ENCODE measurements at regions not wholly inside any gene's neighbourhood (a gene's known extent, or its start where the extent isn't known, plus 50 kb on each side); places are given as distances from the start of the nearest gene placed in this dataset.

- no peak overlapping the region for H3K4me3 ChIP-seq (ENCODE audit: low read depth, low read length)
- DNase-seq (ENCODE audit: low read depth): no peak
- no peaks in the 10 kb centered on the region for H3K36me3 ChIP-seq (ENCODE audit: control insufficient read depth, insufficient read depth, low read length)
- no peaks in the 10 kb centered on the region; the same call in 1 of the 2 replicates for H3K27me3 ChIP-seq (ENCODE audit: control insufficient read depth, insufficient read depth, low read length)
- ChIA-PET CTCF (interaction anchor here (0.9 kb wide), 1 partner anchor 22 kb away, joined by 5 read pairs; no protein-coding TSS in a partner anchor), POLR2A (no interaction called here)
- no peak for TF ChIP-seq CTCF (IDR thresholded peaks at IDR 0.05; ENCODE audit: insufficient read depth, low read depth, low read length)
Measured at GRCh38 chr7:31421607-31422006, 81.1 kb upstream of the NEUROD6 start.

- POLR2A ChIA-PET: no interaction called here
- TF ChIP-seq CTCF (IDR thresholded peaks at IDR 0.05; ENCODE audit: insufficient read depth, low read depth, low read length): no peak
- H3K36me3 ChIP-seq (ENCODE audit: control insufficient read depth, insufficient read depth, low read length): no peaks in the 10 kb centered on the region
- DNase-seq (ENCODE audit: low read depth): no peak
- CTCF ChIA-PET: no interaction called here
- H3K4me3 ChIP-seq (ENCODE audit: low read depth, low read length): no peak overlapping the region
- H3K27me3 ChIP-seq (ENCODE audit: control insufficient read depth, insufficient read depth, low read length): no peaks in the 10 kb centered on the region; the same call in 1 of the 2 replicates
Measured at GRCh38 chr7:31423994-31424393, 83.5 kb upstream of the NEUROD6 start.

GRCh38 chr7:31432176-31432575 is 81.7 kb upstream of the ITPRID1 start:
- no peaks in the 10 kb centered on the region for H3K36me3 ChIP-seq (ENCODE audit: control insufficient read depth, insufficient read depth, low read length)
- H3K27me3 ChIP-seq (ENCODE audit: control insufficient read depth, insufficient read depth, low read length): no peaks in the 10 kb centered on the region
- no peak for DNase-seq (ENCODE audit: low read depth)
- no peak for TF ChIP-seq CTCF (IDR thresholded peaks at IDR 0.05; ENCODE audit: insufficient read depth, low read depth, low read length)
- no peak overlapping the region for H3K4me3 ChIP-seq (ENCODE audit: low read depth, low read length)
- ChIA-PET POLR2A (no interaction called here), CTCF (interaction anchor here (1.7 kb wide), 1 partner anchor 11 kb away, joined by 13 read pairs; no protein-coding TSS in a partner anchor)

- Histone ChIP-seq H3K27me3 (ENCODE audit: control insufficient read depth, insufficient read depth, low read length) (no peaks in the 10 kb centered on the region), H3K4me3 (ENCODE audit: low read depth, low read length) (no peak overlapping the region), H3K36me3 (ENCODE audit: control insufficient read depth, insufficient read depth, low read length) (no peaks in the 10 kb centered on the region)
- no peak for TF ChIP-seq CTCF (IDR thresholded peaks at IDR 0.05; ENCODE audit: insufficient read depth, low read depth, low read length)
- DNase-seq (ENCODE audit: low read depth): no peak
- ChIA-PET POLR2A (no interaction called here), CTCF (interaction anchor here (1.7 kb wide), 1 partner anchor 11 kb away, joined by 13 read pairs; no protein-coding TSS in a partner anchor)
Measured at GRCh38 chr7:31432836-31433340, 81.0 kb upstream of the ITPRID1 start.

- Histone ChIP-seq H3K36me3 (ENCODE audit: control insufficient read depth, insufficient read depth, low read length) (no peaks in the 10 kb centered on the region), H3K27me3 (ENCODE audit: control insufficient read depth, insufficient read depth, low read length) (no peaks in the 10 kb centered on the region), H3K4me3 (ENCODE audit: low read depth, low read length) (no peak overlapping the region)
- ChIA-PET CTCF (interaction anchor here (0.7 kb wide), 1 partner anchor 740 kb away, joined by 3 read pairs; no protein-coding TSS in a partner anchor), POLR2A (no interaction called here)
- TF ChIP-seq CTCF (IDR thresholded peaks at IDR 0.05; ENCODE audit: insufficient read depth, low read depth, low read length): no peak
- no peak for DNase-seq (ENCODE audit: low read depth)
Measured at GRCh38 chr7:31437250-31437865, 76.5 kb upstream of the ITPRID1 start.

Measured in BJ (cell line).